Activated CD4-positive, alpha-beta T cell treated with anti-CD3 and anti-CD28 coated beads, Interleukin-10, Interleukin-2, amounts not matched to agents 100 ng/mL and 50 ng/mL, durations not matched to agents 16 hours and 8 hours (primary cell): ENCODE measurements at regions not wholly inside any gene's neighbourhood (a gene's known extent, or its start where the extent isn't known, plus 50 kb on each side); places are given as distances from the start of the nearest gene placed in this dataset.

Experiments used
- DNase-seq: peaks from one replicate; pipeline ENCODE4 v3.0.0-alpha.2; 2020

- DNase-seq, result no peak
Observed at GRCh38 chr15:37261685-37262084, 161.3 kb upstream of the MEIS2 start.

- DNase-seq, result no peak
Observed at GRCh38 chr15:37262922-37263608, 162.7 kb upstream of the MEIS2 start.

GRCh38 chr15:37289109-37289765 lies 188.9 kb upstream of the MEIS2 start:
- DNase-seq, result no peak

- no peak for DNase-seq
Observed at GRCh38 chr15:37291920-37292319, 191.6 kb upstream of the MEIS2 start.

GRCh38 chr15:37298271-37298670 lies 197.9 kb upstream of the MEIS2 start:
- DNase-seq, result no peak

GRCh38 chr15:37339437-37339836 lies 239.1 kb upstream of the MEIS2 start:
- no peak for DNase-seq

GRCh38 chr15:37339856-37340255 lies 239.5 kb upstream of the MEIS2 start:
- no peak for DNase-seq

- no peak for DNase-seq
Observed at GRCh38 chr15:37340438-37340837, 240.1 kb upstream of the MEIS2 start.

- no peak for DNase-seq
Observed at GRCh38 chr15:37359101-37359892, 258.9 kb upstream of the MEIS2 start.

GRCh38 chr15:37359893-37360290 lies 259.5 kb upstream of the MEIS2 start:
- DNase-seq, result no peak

- DNase-seq, result no peak
Observed at GRCh38 chr15:37360724-37361123, 260.4 kb upstream of the MEIS2 start.

GRCh38 chr15:37361621-37362020 lies 261.3 kb upstream of the MEIS2 start:
- DNase-seq, result no peak

GRCh38 chr15:37362414-37362813 lies 262.1 kb upstream of the MEIS2 start:
- DNase-seq, result no peak

GRCh38 chr15:37368961-37369360 lies 268.6 kb upstream of the MEIS2 start:
- no peak for DNase-seq

- DNase-seq, result no peak
Observed at GRCh38 chr15:37370941-37371340, 270.6 kb upstream of the MEIS2 start.

- DNase-seq, result no peak
Observed at GRCh38 chr15:37372064-37372463, 271.7 kb upstream of the MEIS2 start.

- no peak for DNase-seq
Observed at GRCh38 chr15:37375519-37375918, 275.2 kb upstream of the MEIS2 start.

- no peak for DNase-seq
Observed at GRCh38 chr15:37377428-37377827, 277.1 kb upstream of the MEIS2 start.

- no peak for DNase-seq
Observed at GRCh38 chr15:37394402-37395099, 294.2 kb upstream of the MEIS2 start.

- no peak for DNase-seq
Observed at GRCh38 chr15:37395100-37395468, 294.7 kb upstream of the MEIS2 start.

GRCh38 chr15:37397266-37398022 lies 297.1 kb upstream of the MEIS2 start:
- no peak for DNase-seq

- no peak for DNase-seq
Observed at GRCh38 chr15:37416103-37416502, 315.8 kb upstream of the MEIS2 start.

- no peak for DNase-seq
Observed at GRCh38 chr15:37425541-37425940, 325.2 kb upstream of the MEIS2 start.
